GM12878 (cell line): ENCODE measurements at regions not wholly inside any gene's neighbourhood (a gene's known extent, or its start where the extent isn't known, plus 50 kb on each side); places are given as distances from the start of the nearest gene placed in this dataset.

ENCODE experiments used
- ATAC-seq: fragments of 200-7000 bp; cut with Tn5 transposase; 3 replicates; pipeline ENCODE4 v1.9.1; 2020; ENCODE audit warnings: mild to moderate bottlenecking, moderate library complexity
- BruUV-seq: library from RNA; stranded (reverse); fragments of 400-500 nt; replicated peaks from 2 replicates; lab custom pipeline; 2021; lab: Mats Ljungman, UMichigan
- CTCF ChIA-PET: fragments of 300-600 bp; sonication (Branson Sonifier 250); formaldehyde crosslinking; extraction: SDS; loops from one replicate; lab custom pipeline; 2021; ENCODE audit warnings: inconsistent platforms; lab: Yijun Ruan, JAX
- POLR2A ChIA-PET: fragments of 350-600 bp; formaldehyde crosslinking; extraction: SDS; loops from one replicate; lab custom pipeline; 2021; ENCODE audit warnings: inconsistent platforms; lab: Charles Lee
- RAD21 ChIA-PET: fragments of 300-600 bp; sonication (Branson Sonifier 250); formaldehyde crosslinking; loops from one replicate; lab custom pipeline; 2023; ENCODE audit warnings: antibody characterized with exemption; ENCODE audit not compliant: unreplicated experiment; lab: Charles Lee
- SMC1A ChIA-PET: fragments of 300-600 bp; sonication (Branson Sonifier 250); formaldehyde crosslinking; loops from one replicate; lab custom pipeline; 2023; ENCODE audit not compliant: unreplicated experiment, uncharacterized antibody; lab: Charles Lee
- DNase-seq: peaks from one replicate; pipeline ENCODE4 v3.0.0-alpha.2; 2011; ENCODE audit warnings: low read depth, low spot score
- FAIRE-seq: peaks from 3 replicates; lab custom pipeline; 2011; peaks lifted over from hg19 to GRCh38; lab: Jason Lieb, UNC
- H2AFZ ChIP-seq: 2 replicates; pipeline ENCODE4 v1.6.0; 2011; ENCODE audit warnings: low read depth, low read length, control low read depth; ENCODE audit not compliant: control insufficient read depth
- H3K27ac ChIP-seq: 2 replicates; pipeline ENCODE4 v1.5.1; 2011; ENCODE audit warnings: control low read depth; ENCODE audit not compliant: control insufficient read depth, insufficient read depth
- H3K27me3 ChIP-seq, 2 experiments: replicated peaks in 1 of 2; 2 replicates each; pipeline versions ENCODE4 v1.6.0 to v1.6.1; 2011; ENCODE audit warnings: low read length in 1 of 2; ENCODE audit not compliant: control insufficient read depth in 2 of 2, insufficient read depth in 2 of 2
- H3K36me3 ChIP-seq, 2 experiments: 2 replicates each; pipeline ENCODE4 v1.5.1; 2011; ENCODE audit warnings: low read length in 1 of 2; ENCODE audit not compliant: control insufficient read depth in 2 of 2, insufficient read depth in 2 of 2
- H3K4me1 ChIP-seq: 2 replicates; pipeline ENCODE4 v1.6.1; 2011; ENCODE audit warnings: mild to moderate bottlenecking, low read length, moderate library complexity, mixed read lengths; ENCODE audit not compliant: control insufficient read depth, insufficient read depth
- H3K4me2 ChIP-seq: 2 replicates; pipeline ENCODE4 v1.6.0; 2011; ENCODE audit warnings: control low read depth; ENCODE audit not compliant: control insufficient read depth, insufficient read depth
- H3K4me3 ChIP-seq: fragments of 200-600 bp; sonication (generic); 2 replicates; pipeline ENCODE4 v1.5.1; 2016
- H3K79me2 ChIP-seq: 2 replicates; pipeline ENCODE4 v1.6.0; 2011; ENCODE audit warnings: low read length; ENCODE audit not compliant: control insufficient read depth, insufficient read depth
- H3K9ac ChIP-seq: 2 replicates; pipeline ENCODE4 v1.8.0; 2011; ENCODE audit warnings: low read length, control low read depth, mixed read lengths; ENCODE audit not compliant: control insufficient read depth, insufficient read depth
- H3K9me3 ChIP-seq: replicated peaks from 3 replicates; pipeline ENCODE4 v1.5.1; 2011; ENCODE audit warnings: mild to moderate bottlenecking, low read length; ENCODE audit not compliant: control insufficient read depth, insufficient read depth
- H4K20me1 ChIP-seq: 2 replicates; pipeline ENCODE4 v1.6.0; 2011; ENCODE audit not compliant: control insufficient read depth, insufficient read depth
- ATF3 ChIP-seq: IDR thresholded peaks from 2 replicates; pipeline ENCODE4 v1.6.1; 2011; ENCODE audit warnings: low read depth, mild to moderate bottlenecking, low read length, moderate library complexity, borderline replicate concordance; ENCODE audit errors: extremely low read depth
- BCL11A ChIP-seq: IDR thresholded peaks from 2 replicates; pipeline ENCODE4 v1.6.1; 2011; ENCODE audit warnings: low read depth, low read length
- IKZF2 ChIP-seq, 2 experiments: fragments of 450-650 bp; IDR thresholded peaks; 2 replicates each; pipeline ENCODE4 v1.6.1; 2017; ENCODE audit warnings: mild to moderate bottlenecking in 2 of 2, moderate library complexity in 2 of 2
- MYB ChIP-seq: fragments of 150-350 bp; IDR thresholded peaks from 2 replicates; pipeline ENCODE4 v1.6.1; 2014; ENCODE audit warnings: mild to moderate bottlenecking, low read depth, low read length, borderline replicate concordance
- NRF1 ChIP-seq: conservative IDR thresholded peaks from 2 replicates; pipeline ENCODE4 v1.6.1; 2011; ENCODE audit warnings: mild to moderate bottlenecking, low read depth, low read length, improper control_type of control experiment
- PAX5 ChIP-seq: IDR thresholded peaks from 2 replicates; pipeline ENCODE4 v1.6.1; 2011; ENCODE audit warnings: low read depth, low read length, borderline replicate concordance
- RBBP5 ChIP-seq: fragments of 200-600 bp; sonication (generic); conservative IDR thresholded peaks from 2 replicates; pipeline ENCODE4 v1.6.1; 2016
- ZNF592 ChIP-seq: fragments of 450-650 bp; IDR thresholded peaks from 2 replicates; pipeline ENCODE4 v1.6.1; 2017; ENCODE audit warnings: mild to moderate bottlenecking, moderate library complexity
- ZNF622 ChIP-seq: fragments of 450-650 bp; IDR thresholded peaks from 2 replicates; pipeline ENCODE4 v1.6.1; 2017; ENCODE audit warnings: mild to moderate bottlenecking, inconsistent platforms
- WGBS: methylation state at CpG from one replicate; pipeline ENCODE4 v1.1.6; 2016; ENCODE audit warnings: low lambda C conversion rate; ENCODE audit not compliant: insufficient replicate concordance, insufficient coverage; ENCODE audit errors: missing lambda C conversion rate; 5-methylcytosine and 5-hydroxymethylcytosine counted together
- in situ Hi-C: fragments of 300-500 bp; cut with MboI; formaldehyde crosslinking; loops from 9 replicates; pipeline ENCODE4 v1.14.3; 2018; ENCODE audit warnings: mixed read lengths
- intact Hi-C: fragments of 100-400 bp; cut with micrococcal nuclease; formaldehyde crosslinking; loops from one replicate; pipeline ENCODE4 v1.14.2; 2022; ENCODE audit not compliant: unreplicated experiment

- RAD21 ChIA-PET: no interaction called here
- 57% methylated on average over 9 of the region's 9 CpGs for whole genome bisulfite sequencing
- H3K36me3 ChIP-seq: no peaks in the 10 kb centered on the region
Measured at GRCh38 chr12:19623751-19624399, 184.6 kb downstream of the AEBP2 start.

GRCh38 chr12:19624491-19624890 lies 185.2 kb downstream of the AEBP2 start:
- CTCF ChIA-PET: no interaction called here
- FAIRE-seq (no peak), ATAC-seq (no peak), DNase-seq (no peak)
- intact Hi-C loops: no loop called here
- H3K4me1 ChIP-seq: no peaks in the 10 kb centered on the region
- in situ Hi-C loops: no loop called here
- no peaks in the 10 kb centered on the region for H3K79me2 ChIP-seq
- TF ChIP-seq ZNF592 (no peak), BCL11A (no peak), NRF1 (no peak)
- POLR2A ChIA-PET: no interaction called here
- RAD21 ChIA-PET: no interaction called here
- H3K4me3 ChIP-seq: no peak overlapping the region
- no peaks in the 10 kb centered on the region for H4K20me1 ChIP-seq
- no peaks in the 10 kb centered on the region for H3K27me3 ChIP-seq
- SMC1A ChIA-PET: no interaction called here
- no peak overlapping the region for H3K9ac ChIP-seq
- no peaks in the 10 kb centered on the region; the same call in 2 of the 3 replicates for H3K9me3 ChIP-seq
- no TSS peak for BruUV-seq
- no peak overlapping the region for H2AFZ ChIP-seq
- H3K27ac ChIP-seq: no peak overlapping the region
- 74% methylated on average over 6 of the region's 6 CpGs for WGBS
- H3K36me3 ChIP-seq: no peaks in the 10 kb centered on the region
- H3K4me2 ChIP-seq: no peak overlapping the region

More at GRCh38 chr12:19623751-19624399, 184.6 kb downstream of the AEBP2 start:
- no peak for ATAC-seq
- SMC1A ChIA-PET: no interaction called here
- H2AFZ ChIP-seq: no peak overlapping the region
- CTCF ChIA-PET: no interaction called here
- intact Hi-C loops: no loop called here
- BruUV-seq: no TSS peak
- H3K9ac ChIP-seq: no peak overlapping the region
- H3K27ac ChIP-seq: no peak overlapping the region
- no peaks in the 10 kb centered on the region for H3K4me1 ChIP-seq
- in situ Hi-C loops: no loop called here
- no peaks in the 10 kb centered on the region; the same call in 2 of the 3 replicates for H3K9me3 ChIP-seq
- no peak overlapping the region for H3K4me3 ChIP-seq
- H3K27me3 ChIP-seq: no peaks in the 10 kb centered on the region
- no peaks in the 10 kb centered on the region for H3K79me2 ChIP-seq
- POLR2A ChIA-PET: no interaction called here
- DNase-seq: no peak
- FAIRE-seq: no peak
- no peak overlapping the region for H3K4me2 ChIP-seq
- no peaks in the 10 kb centered on the region for H4K20me1 ChIP-seq
- no peak for TF ChIP-seq PAX5
- no peak for TF ChIP-seq NRF1
- no peak for TF ChIP-seq ATF3
- no peak for TF ChIP-seq MYB
- no peak for TF ChIP-seq RBBP5
- no peak for TF ChIP-seq IKZF2 (IDR thresholded peaks at IDR 0.05)
- no peak for TF ChIP-seq ZNF622
- TF ChIP-seq, all 136 proteins: peak for 0
